Smooth muscle cell (in vitro differentiated cells): ENCODE measurements at regions not wholly inside any gene's neighbourhood (a gene's known extent, or its start where the extent isn't known, plus 50 kb on each side); places are given as distances from the start of the nearest gene placed in this dataset.

ENCODE experiments used
- DNase-seq: peaks from one replicate; lab custom pipeline; 2025; ENCODE audit not compliant: unreplicated experiment; lab: John Stamatoyannopoulos, UW
- H2AFZ ChIP-seq: fragments of 200-600 bp; sonication (generic); 2 replicates; pipeline ENCODE4 v1.6.0; 2016; ENCODE audit warnings: antibody characterized with exemption, low read depth, mild to moderate bottlenecking
- H3F3A ChIP-seq: fragments of 200-600 bp; sonication (generic); 2 replicates; pipeline ENCODE4 v1.6.0; 2017; ENCODE audit warnings: antibody characterized with exemption, low read depth
- H3K27ac ChIP-seq: fragments of 200-600 bp; sonication (generic); 2 replicates; pipeline ENCODE4 v1.5.1; 2016; ENCODE audit warnings: low read depth, mild to moderate bottlenecking
- H3K27me3 ChIP-seq: fragments of 200-600 bp; sonication (generic); 2 replicates; pipeline ENCODE4 v1.6.1; 2016; ENCODE audit warnings: low read depth, mild to moderate bottlenecking
- H3K36me3 ChIP-seq: fragments of 200-600 bp; sonication (generic); 2 replicates; pipeline ENCODE4 v1.5.1; 2016; ENCODE audit warnings: low read depth
- H3K4me1 ChIP-seq: fragments of 200-600 bp; sonication (generic); 2 replicates; pipeline ENCODE4 v1.5.1; 2016; ENCODE audit warnings: low read depth
- H3K4me2 ChIP-seq: fragments of 200-600 bp; sonication (generic); 2 replicates; pipeline ENCODE4 v1.6.0; 2016; ENCODE audit warnings: mild to moderate bottlenecking
- H3K4me3 ChIP-seq: fragments of 200-600 bp; sonication (generic); 2 replicates; pipeline ENCODE4 v1.5.1; 2016; ENCODE audit warnings: mild to moderate bottlenecking
- H3K79me2 ChIP-seq: fragments of 200-600 bp; sonication (generic); 2 replicates; pipeline ENCODE4 v1.6.0; 2016; ENCODE audit warnings: low read depth, mild to moderate bottlenecking
- H3K9ac ChIP-seq: fragments of 200-600 bp; sonication (generic); 2 replicates; pipeline ENCODE4 v1.6.0; 2016; ENCODE audit warnings: low read depth
- H3K9me3 ChIP-seq: fragments of 200-600 bp; sonication (generic); replicated peaks from 2 replicates; pipeline ENCODE4 v1.5.1; 2016; ENCODE audit warnings: low read depth
- H4K20me1 ChIP-seq: fragments of 200-600 bp; sonication (generic); 2 replicates; pipeline ENCODE4 v1.6.0; 2016; ENCODE audit warnings: low read depth
- CTCF ChIP-seq: fragments of 200-600 bp; sonication (generic); IDR thresholded peaks from 2 replicates; pipeline ENCODE4 v1.5.1; 2017; ENCODE audit warnings: borderline replicate concordance, mild to moderate bottlenecking, antibody characterized with exemption; ENCODE audit not compliant: insufficient read depth, poor library complexity, severe bottlenecking
- WGBS: methylation state at CpG from one replicate; pipeline ENCODE4 v1.1.7; 2016; ENCODE audit warnings: low lambda C conversion rate; 5-methylcytosine and 5-hydroxymethylcytosine counted together

GRCh38 chr9:88786291-88787079 lies 204.8 kb upstream of the S1PR3 start:
- WGBS, result 62% methylated on average over 12 of the region's 12 CpGs
- Histone ChIP-seq H3K27ac (no peak overlapping the region), H3K27me3 (no peaks in the 10 kb centered on the region), H3K79me2 (no peaks in the 10 kb centered on the region), H3K4me1 (peaks cover 31% of the 10 kb centered on the region), H3K9ac (no peak overlapping the region), H3F3A (peaks cover 11% of the 10 kb centered on the region), H2AFZ (peak overlapping the region; percentile 26), H3K36me3 (no peaks in the 10 kb centered on the region), H3K4me3 (no peak overlapping the region), H4K20me1 (no peaks in the 10 kb centered on the region), H3K4me2 (no peak overlapping the region), H3K9me3 (no peaks in the 10 kb centered on the region)
- no peak for TF ChIP-seq CTCF
- DNase-seq, result no peak

- Histone ChIP-seq H3K79me2 (no peaks in the 10 kb centered on the region), H3F3A (no peaks in the 10 kb centered on the region), H4K20me1 (no peaks in the 10 kb centered on the region), H3K27me3 (no peaks in the 10 kb centered on the region), H2AFZ (no peak overlapping the region), H3K4me3 (no peak overlapping the region), H3K9me3 (no peaks in the 10 kb centered on the region), H3K4me2 (peak overlapping the region; percentile 22), H3K9ac (no peak overlapping the region), H3K36me3 (no peaks in the 10 kb centered on the region), H3K4me1 (no peaks in the 10 kb centered on the region), H3K27ac (no peak overlapping the region)
- no peak for TF ChIP-seq CTCF
- DNase-seq, result no peak
- WGBS, result 73% methylated on average over 3 of the region's 3 CpGs
Measured at GRCh38 chr9:88789785-88790184, 201.5 kb upstream of the S1PR3 start.

- no peak for DNase-seq
- Histone ChIP-seq H3K4me3 (no peak overlapping the region), H3F3A (no peaks in the 10 kb centered on the region), H3K79me2 (no peaks in the 10 kb centered on the region), H3K4me1 (no peaks in the 10 kb centered on the region), H2AFZ (no peak overlapping the region), H3K27me3 (no peaks in the 10 kb centered on the region), H4K20me1 (no peaks in the 10 kb centered on the region), H3K27ac (peak overlapping the region; percentile 56), H3K9me3 (no peaks in the 10 kb centered on the region), H3K36me3 (no peaks in the 10 kb centered on the region), H3K4me2 (peak overlapping the region; percentile 9), H3K9ac (no peak overlapping the region)
- no peak for TF ChIP-seq CTCF
Measured at GRCh38 chr9:88791105-88791805, 200.0 kb upstream of the S1PR3 start.
